ELF-1 (cell line): ENCODE measurements at regions not wholly inside any gene's neighbourhood (a gene's known extent, or its start where the extent isn't known, plus 50 kb on each side); places are given as distances from the start of the nearest gene placed in this dataset.
A peak's percentile ranks its signal among the peaks of the same experiment; 100 is the strongest.
"Not testable (repeated sequence)": the region's sequence is repeated elsewhere in the genome, so short reads cannot be mapped to it uniquely, and the experiment has no call there.

Source experiments
- DNase-seq: peaks from one replicate; pipeline ENCODE4 v3.0.0-alpha.2; 2016; ENCODE audit warnings: low read depth, low spot score

- no peak for DNase-seq
Measured at GRCh38 chr7:26066736-26067135, 85.3 kb upstream of the NFE2L3 start.

- DNase-seq: no peak
Measured at GRCh38 chr7:26070290-26070689, 81.7 kb upstream of the NFE2L3 start.

- no peak for DNase-seq
Measured at GRCh38 chr7:26071622-26072456, 80.2 kb upstream of the NFE2L3 start.

GRCh38 chr7:26073041-26073440 is 79.0 kb upstream of the NFE2L3 start:
- peak; percentile 46 for DNase-seq

GRCh38 chr7:26074919-26075318 is 77.1 kb upstream of the NFE2L3 start:
- no peak for DNase-seq

GRCh38 chr7:26076691-26077090 is 75.3 kb upstream of the NFE2L3 start:
- DNase-seq: no peak

- peak; percentile 83 for DNase-seq
Measured at GRCh38 chr7:26078437-26079336, 73.3 kb upstream of the NFE2L3 start.

- DNase-seq: peak; percentile 85
Measured at GRCh38 chr7:26081638-26082037, 70.4 kb upstream of the NFE2L3 start.

GRCh38 chr7:26083113-26083512 is 68.9 kb upstream of the NFE2L3 start:
- peak; percentile 67 for DNase-seq

- DNase-seq: no peak
Measured at GRCh38 chr7:26084418-26084817, 67.6 kb upstream of the NFE2L3 start.

GRCh38 chr7:26085771-26086170 is 66.2 kb upstream of the NFE2L3 start:
- no peak for DNase-seq

- DNase-seq: no peak
Measured at GRCh38 chr7:26087321-26088091, 64.5 kb upstream of the NFE2L3 start.

- DNase-seq: not testable (repeated sequence)
Measured at GRCh38 chr7:26089469-26089868, 62.5 kb upstream of the NFE2L3 start.

GRCh38 chr7:26090927-26091519 is 61.0 kb upstream of the NFE2L3 start:
- peak; percentile 63 for DNase-seq

- peak; percentile 74 for DNase-seq
Measured at GRCh38 chr7:26091933-26092332, 60.1 kb upstream of the NFE2L3 start.

GRCh38 chr7:26093023-26093422 is 59.0 kb upstream of the NFE2L3 start:
- DNase-seq: no peak

GRCh38 chr7:26096136-26096535 is 55.9 kb upstream of the NFE2L3 start:
- no peak for DNase-seq

GRCh38 chr7:26097837-26098668 is 53.9 kb upstream of the NFE2L3 start:
- DNase-seq: no peak

- no peak for DNase-seq
Measured at GRCh38 chr7:26099236-26099635, 52.8 kb upstream of the NFE2L3 start.
